ELR (cell line): ENCODE measurements at regions not wholly inside any gene's neighbourhood (a gene's known extent, or its start where the extent isn't known, plus 50 kb on each side); places are given as distances from the start of the nearest gene placed in this dataset.

Source experiments
- DNase-seq: peaks from one replicate; pipeline ENCODE4 v3.0.0-alpha.2; 2015; ENCODE audit warnings: low read depth

DNA sequence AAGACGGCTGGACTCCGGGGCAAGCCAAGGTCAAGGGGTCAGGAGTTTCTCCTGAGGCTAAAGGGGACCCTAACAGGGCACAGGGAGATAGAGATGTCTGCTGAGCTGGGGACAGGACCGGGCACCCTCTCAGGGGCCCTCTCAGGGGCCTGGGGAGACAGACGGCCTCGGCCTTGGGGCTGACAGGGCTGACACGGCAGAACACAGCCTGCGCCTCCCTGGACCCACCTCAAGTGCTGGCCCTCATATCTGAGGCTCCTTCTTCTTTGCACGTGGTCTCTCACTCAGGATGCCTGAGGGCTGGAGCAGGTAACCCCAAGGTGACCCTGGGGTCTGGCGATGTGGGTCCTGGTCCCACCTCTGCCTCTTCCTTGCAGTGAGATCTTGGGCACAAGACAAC, 186.9 kb upstream of the TNRC6C start:
- DNase-seq: no peak

- no peak for DNase-seq
Measured at GRCh38 chr17:77771998-77772397, 186.5 kb upstream of the TNRC6C start.

GRCh38 chr17:77772461-77772897, 186.0 kb upstream of the TNRC6C start:
- DNase-seq: peak; percentile 24

- DNase-seq: no peak
Measured at GRCh38 chr17:77772899-77773358, 185.6 kb upstream of the TNRC6C start.

DNA sequence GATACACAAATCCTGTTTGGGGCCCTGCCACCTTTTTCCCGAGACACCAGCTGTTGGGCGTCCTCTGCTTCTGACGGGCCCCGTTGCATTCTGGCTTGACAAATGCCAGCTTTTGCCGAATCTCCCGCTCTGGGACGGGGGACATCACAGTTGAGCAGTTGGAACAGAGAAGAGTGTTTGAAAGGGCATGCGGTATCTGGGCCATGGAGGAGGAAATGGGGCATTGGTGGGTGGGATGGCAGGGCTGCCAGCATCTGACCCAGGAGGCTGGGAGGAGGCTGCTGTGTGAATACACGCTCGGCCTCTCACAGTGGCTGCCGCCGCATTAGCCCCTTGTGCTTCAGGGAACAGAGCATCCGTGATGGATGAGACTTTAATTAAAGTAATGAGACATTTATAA, 184.3 kb upstream of the TNRC6C start:
- DNase-seq: no peak

GRCh38 chr17:77778636-77779489, 179.6 kb upstream of the TNRC6C start:
- DNase-seq: no peak

DNA sequence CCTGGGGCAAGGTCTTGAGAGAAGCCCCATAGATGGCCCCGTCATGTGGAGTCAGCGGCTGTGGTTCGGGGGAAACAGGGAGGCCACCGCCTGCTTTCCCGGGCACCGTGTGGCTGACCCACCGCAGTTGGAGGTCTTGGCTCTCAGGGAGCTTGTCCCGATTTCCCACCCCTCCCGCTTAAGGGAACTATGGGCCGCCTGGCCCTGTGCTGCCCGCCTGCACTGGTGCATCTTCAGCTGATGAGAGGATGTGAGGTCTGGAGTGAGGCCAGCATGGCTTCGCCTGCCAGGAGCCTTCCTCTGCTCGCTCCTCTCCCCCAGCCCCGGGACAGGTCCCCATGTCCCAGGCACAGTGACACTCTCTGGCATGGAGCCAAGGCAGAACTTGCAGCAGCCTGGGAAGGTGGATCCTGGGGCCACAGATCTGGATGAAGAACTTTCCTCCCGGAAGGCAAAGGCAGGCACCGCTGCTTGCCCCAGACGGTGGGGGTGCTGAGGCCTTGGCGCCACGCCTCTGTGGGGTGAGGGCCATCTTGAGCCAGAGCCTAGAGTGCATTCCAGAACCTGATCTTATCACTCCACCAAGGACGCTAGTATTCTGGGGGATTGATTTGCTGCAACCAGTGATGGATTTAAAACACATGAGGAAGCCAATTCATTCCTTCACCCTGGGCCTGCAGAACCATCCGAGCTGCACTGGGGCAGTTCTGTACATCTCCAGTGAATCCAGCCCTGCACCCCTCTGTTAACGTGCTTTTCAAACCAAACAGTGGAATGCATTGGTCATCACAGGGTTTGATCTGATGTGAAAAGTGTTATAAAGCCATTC, 178.6 kb upstream of the TNRC6C start:
- no peak for DNase-seq

GRCh38 chr17:77781536-77781935, 177.0 kb upstream of the TNRC6C start:
- DNase-seq: no peak

GRCh38 chr17:77782201-77782600, 176.3 kb upstream of the TNRC6C start:
- no peak for DNase-seq

- no peak for DNase-seq
Measured at GRCh38 chr17:77782611-77783010, 175.9 kb upstream of the TNRC6C start.

DNA sequence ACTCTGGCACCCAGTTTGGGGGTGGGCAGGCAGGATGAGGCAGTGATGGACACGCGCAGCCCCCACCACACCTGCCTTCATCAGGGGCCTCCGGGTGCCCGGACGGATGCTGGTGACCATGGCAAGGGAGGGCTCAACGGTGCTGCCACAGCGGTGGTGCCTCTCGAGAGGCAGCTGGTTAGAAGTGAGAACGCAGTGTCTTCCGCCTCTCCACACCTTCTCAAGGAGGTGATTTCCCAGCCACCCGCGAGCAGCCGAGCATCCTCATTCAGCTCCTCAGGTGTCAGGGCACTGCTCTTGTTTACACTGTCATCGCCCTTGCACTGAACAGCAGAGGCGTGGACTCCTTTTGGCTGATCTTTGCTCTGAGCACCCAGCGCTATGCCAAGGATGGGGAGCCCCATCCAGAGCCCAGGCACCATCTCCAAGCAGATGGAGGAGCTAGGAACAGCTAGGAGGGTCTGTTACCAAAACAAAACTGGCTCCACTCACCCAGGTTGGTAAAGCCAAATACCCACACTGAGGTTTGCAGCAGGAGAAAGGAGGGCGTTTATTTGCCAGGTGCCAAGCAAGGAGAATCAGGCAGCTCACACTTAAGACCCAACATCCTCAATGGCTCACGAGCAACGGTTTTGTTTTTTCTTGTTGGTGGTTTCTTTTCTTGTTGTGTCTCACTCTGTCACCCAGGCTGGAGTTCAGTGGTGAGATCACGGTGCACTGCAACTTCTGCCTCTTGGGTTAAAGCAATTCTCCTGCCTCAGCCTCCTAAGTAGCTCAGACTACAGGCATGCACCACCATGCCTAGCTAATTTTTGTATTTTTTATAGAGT, 174.3 kb upstream of the TNRC6C start:
- no peak for DNase-seq

- no peak for DNase-seq
Measured at GRCh38 chr17:77785312-77785905, 173.1 kb upstream of the TNRC6C start.

DNA sequence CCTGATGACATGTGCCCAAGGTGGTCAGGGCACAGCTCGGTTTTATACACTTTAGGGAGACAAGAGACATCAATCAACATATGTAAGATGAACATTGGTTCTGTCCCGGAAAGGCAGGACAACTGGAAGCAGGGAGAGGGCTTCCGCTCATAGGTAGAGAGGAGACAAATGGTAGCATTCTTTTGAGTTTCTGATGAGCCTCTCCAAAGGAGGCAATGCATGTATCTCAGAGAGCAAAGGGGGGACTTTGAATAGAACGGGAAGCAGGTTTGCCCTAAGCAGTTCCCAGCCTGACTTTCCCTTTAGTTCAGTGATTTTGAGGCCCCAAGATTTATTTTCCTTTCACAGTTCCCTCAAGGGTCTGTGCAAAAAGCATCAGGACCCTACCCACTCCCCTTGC, 172.4 kb upstream of the TNRC6C start:
- no peak for DNase-seq

GRCh38 chr17:77786740-77787505, 171.6 kb upstream of the TNRC6C start:
- no peak for DNase-seq

- DNase-seq: no peak
Measured at GRCh38 chr17:77790143-77790829, 168.2 kb upstream of the TNRC6C start.

GRCh38 chr17:77792626-77793025, 165.9 kb upstream of the TNRC6C start:
- no peak for DNase-seq

DNA sequence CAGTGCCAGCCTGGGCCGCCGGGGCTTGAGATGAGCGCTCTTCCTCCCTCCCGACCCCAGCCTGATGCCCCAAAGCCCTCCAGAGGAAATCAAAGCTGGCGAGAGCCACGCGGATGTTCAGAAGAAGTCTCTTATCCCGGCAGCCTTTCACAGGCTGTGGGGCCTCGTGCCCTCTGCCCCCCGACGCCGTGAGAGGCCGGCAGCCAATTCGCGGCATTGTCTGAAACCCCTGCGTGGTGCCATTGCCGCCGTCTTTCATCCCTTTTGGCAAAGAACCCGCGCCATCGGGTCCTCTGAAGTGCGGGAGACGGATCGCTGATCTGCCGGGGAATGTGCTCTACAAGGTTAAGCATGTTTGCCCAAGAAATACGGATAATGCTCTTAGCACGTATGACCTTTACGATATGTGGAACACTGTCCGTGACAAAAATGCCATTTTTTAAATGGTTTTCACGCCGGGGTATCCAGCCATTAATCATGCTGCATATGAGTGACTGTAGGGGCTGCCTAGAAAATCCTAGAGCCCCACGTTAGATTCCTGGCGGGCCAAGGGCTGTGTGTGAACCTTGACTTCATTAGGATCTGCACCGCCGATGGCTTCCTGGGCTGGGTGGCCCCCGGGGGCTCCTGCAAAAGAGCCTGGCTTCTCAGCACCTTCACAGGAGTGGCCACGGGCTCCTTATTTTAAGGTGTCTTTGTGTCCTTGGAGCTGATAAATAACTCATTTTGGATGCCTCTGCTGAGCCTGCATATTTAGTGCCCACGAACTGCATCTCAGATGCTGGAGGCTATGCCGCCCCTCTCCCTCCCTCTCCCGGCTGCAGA, 165.1 kb upstream of the TNRC6C start:
- DNase-seq: no peak

DNA sequence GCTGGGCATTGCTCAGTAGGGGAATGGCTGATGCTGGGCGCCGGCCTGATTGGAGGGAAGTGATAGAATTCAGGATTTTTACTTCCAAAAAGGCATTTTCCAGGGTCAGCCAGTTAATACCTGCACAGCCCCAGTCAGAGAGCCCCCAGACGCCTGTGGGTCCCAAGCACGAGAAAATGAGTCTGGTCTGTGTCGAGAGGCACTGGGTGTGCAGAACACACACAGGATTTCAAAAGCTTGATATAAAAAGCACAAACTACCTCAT, 164.6 kb upstream of the TNRC6C start:
- DNase-seq: no peak

DNA sequence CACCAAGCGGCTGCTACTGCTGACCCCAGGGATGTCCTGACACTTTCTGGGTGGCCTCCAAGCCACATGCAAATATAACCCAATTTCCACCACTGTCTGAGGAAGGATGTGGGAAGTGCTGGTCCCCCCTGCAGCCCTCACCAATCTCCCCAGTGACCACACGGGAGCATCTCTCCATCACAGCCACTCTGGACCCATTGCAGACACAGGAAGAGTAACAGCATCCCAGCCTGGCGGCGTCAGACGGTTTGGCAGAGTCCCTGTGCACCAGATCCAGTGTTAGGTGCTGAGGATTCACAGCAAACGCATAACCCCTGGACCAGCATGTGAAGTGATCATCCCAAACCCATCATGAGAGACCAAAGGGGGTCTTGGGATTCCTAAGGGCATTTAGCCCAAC, 163.7 kb upstream of the TNRC6C start:
- DNase-seq: no peak

DNA sequence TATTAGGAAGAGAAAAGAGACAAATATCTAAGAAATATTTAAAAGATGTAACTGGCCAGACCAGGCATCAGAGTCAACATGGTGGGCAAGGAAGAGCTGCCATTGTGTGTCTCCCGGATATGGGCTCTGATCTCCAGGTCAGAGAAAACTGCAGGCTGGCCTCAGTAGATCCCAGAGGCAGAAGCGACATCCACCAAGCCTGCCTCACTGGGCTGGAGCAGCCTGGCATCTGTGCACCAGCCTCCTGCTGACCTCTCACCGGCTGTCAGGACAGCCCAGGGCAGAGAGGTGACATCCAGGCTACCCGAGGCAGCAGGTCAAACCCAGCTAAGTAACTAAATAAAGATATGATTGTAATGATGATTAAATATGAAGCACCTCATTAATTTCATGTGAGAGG, 162.8 kb upstream of the TNRC6C start:
- no peak for DNase-seq
